Fibroblast of lung (primary cell): ENCODE measurements at regions not wholly inside any gene's neighbourhood (a gene's known extent, or its start where the extent isn't known, plus 50 kb on each side); places are given as distances from the start of the nearest gene placed in this dataset.

Experiments used
- DNase-seq, 2 donors: peaks; one replicate each; pipeline versions ENCODE4 v3.0.0 to v3.0.0-alpha.2; 2010; ENCODE audit warnings: low read depth in 2 of 2
- H2AFZ ChIP-seq: 2 replicates; pipeline ENCODE4 v1.5.1; 2012; ENCODE audit warnings: low read length, control low read depth, inconsistent platforms
- H3K27ac ChIP-seq: 2 replicates; pipeline ENCODE4 v1.5.1; 2011; ENCODE audit warnings: low read length, control low read depth; ENCODE audit not compliant: insufficient read depth
- H3K27me3 ChIP-seq: 2 replicates; pipeline ENCODE4 v1.5.1; 2011; ENCODE audit warnings: mild to moderate bottlenecking, low read length; ENCODE audit not compliant: control insufficient read depth, insufficient read depth
- H3K36me3 ChIP-seq: 2 replicates; pipeline ENCODE4 v1.5.1; 2011; ENCODE audit warnings: low read length; ENCODE audit not compliant: control insufficient read depth, insufficient read depth
- H3K4me1 ChIP-seq: 2 replicates; pipeline ENCODE4 v1.5.1; 2011; ENCODE audit warnings: low read length; ENCODE audit not compliant: control insufficient read depth, insufficient read depth; ENCODE audit errors: extremely low read depth
- H3K4me2 ChIP-seq: 2 replicates; pipeline ENCODE4 v1.5.1; 2011; ENCODE audit warnings: low read length, control low read depth; ENCODE audit not compliant: insufficient read depth; ENCODE audit errors: extremely low read depth
- H3K4me3 ChIP-seq, 4 experiments: fragments of 200-600 bp in 1 of 4; sonication (generic) in 1 of 4; replicated peaks in 1 of 4; 2 replicates each; pipeline ENCODE4 v1.5.1; 2011 to 2016; ENCODE audit warnings: low read length in 4 of 4, low read depth in 3 of 4, mild to moderate bottlenecking in 3 of 4, control low read depth in 2 of 4, inconsistent platforms in 1 of 4, mixed read lengths in 1 of 4; ENCODE audit not compliant: insufficient read depth in 1 of 4; ENCODE audit errors: control extremely low read depth in 1 of 4
- H3K79me2 ChIP-seq: 2 replicates; pipeline ENCODE4 v1.5.1; 2012; ENCODE audit warnings: mild to moderate bottlenecking, low read length, inconsistent platforms; ENCODE audit not compliant: control insufficient read depth, insufficient read depth
- H3K9ac ChIP-seq: 2 replicates; pipeline ENCODE4 v1.5.1; 2011; ENCODE audit warnings: mild to moderate bottlenecking, low read length, control low read depth; ENCODE audit not compliant: insufficient read depth
- H3K9me3 ChIP-seq: 2 replicates; pipeline ENCODE4 v1.5.1; 2012; ENCODE audit warnings: low read depth, low read length; ENCODE audit not compliant: control insufficient read depth, insufficient read depth
- H4K20me1 ChIP-seq: 2 replicates; pipeline ENCODE4 v1.5.1; 2011; ENCODE audit warnings: low read length; ENCODE audit not compliant: control insufficient read depth, insufficient read depth; ENCODE audit errors: extremely low read depth
- CTCF ChIP-seq, 2 donors: IDR thresholded peaks in 1 of 2; conservative IDR thresholded peaks in 1 of 2; 1 replicate in 1 of 2; 2 replicates in 1 of 2; pipeline ENCODE4 v1.5.1; 2011 to 2012; ENCODE audit warnings: low read length in 2 of 2, control low read depth in 1 of 2, inconsistent platforms in 1 of 2, low read depth in 1 of 2, mild to moderate bottlenecking in 1 of 2
- EZH2 ChIP-seq: IDR thresholded peaks from 2 replicates; pipeline ENCODE4 v1.5.1; 2012; ENCODE audit warnings: low read length, control low read depth, mild to moderate bottlenecking; ENCODE audit errors: missing control alignments

- Histone ChIP-seq H3K4me2 (no peak overlapping the region), H3K4me3 (no peak overlapping the region), H3K27ac (no peak overlapping the region), H3K27me3 (no peaks in the 10 kb centered on the region), H4K20me1 (no peaks in the 10 kb centered on the region), H3K4me1 (no peaks in the 10 kb centered on the region), H3K36me3 (no peaks in the 10 kb centered on the region), H2AFZ (no peak overlapping the region), H3K9me3 (peaks cover 2% of the 10 kb centered on the region), H3K79me2 (no peaks in the 10 kb centered on the region), H3K9ac (no peak overlapping the region)
- DNase-seq, result no peak
- TF ChIP-seq EZH2 (no peak), CTCF (conservative IDR thresholded peaks at IDR 0.05 in 1 of 2, IDR thresholded peaks at IDR 0.05 in 1 of 2; ENCODE audit: low read depth in 1 of 2, low read length in 2 of 2) (no peak)
Measured at GRCh38 chr10:131729361-131729760, 171.4 kb upstream of the PPP2R2D start.

- no peaks in the 10 kb centered on the region for H3K79me2 ChIP-seq
- DNase-seq, result no peak
- TF ChIP-seq EZH2 (no peak), CTCF (conservative IDR thresholded peaks at IDR 0.05 in 1 of 2, IDR thresholded peaks at IDR 0.05 in 1 of 2; ENCODE audit: low read depth in 1 of 2, low read length in 2 of 2) (no peak)
- H3K9ac ChIP-seq, result no peak overlapping the region
- H3K27me3 ChIP-seq, result no peaks in the 10 kb centered on the region
- H3K4me1 ChIP-seq, result no peaks in the 10 kb centered on the region
- H2AFZ ChIP-seq, result no peak overlapping the region
- H3K9me3 ChIP-seq, result peaks cover 2% of the 10 kb centered on the region
- no peak overlapping the region for H3K4me3 ChIP-seq
- H3K27ac ChIP-seq, result no peak overlapping the region
- H4K20me1 ChIP-seq, result no peaks in the 10 kb centered on the region
- no peak overlapping the region for H3K4me2 ChIP-seq
- no peaks in the 10 kb centered on the region for H3K36me3 ChIP-seq
Measured at GRCh38 chr10:131729938-131730660, 170.7 kb upstream of the PPP2R2D start.

- H3K4me1 ChIP-seq, result no peaks in the 10 kb centered on the region
- H3K9me3 ChIP-seq, result peaks cover 2% of the 10 kb centered on the region
- H3K27me3 ChIP-seq, result no peaks in the 10 kb centered on the region
- H3K4me2 ChIP-seq, result no peak overlapping the region
- H4K20me1 ChIP-seq, result no peaks in the 10 kb centered on the region
- TF ChIP-seq CTCF (conservative IDR thresholded peaks at IDR 0.05 in 1 of 2, IDR thresholded peaks at IDR 0.05 in 1 of 2; ENCODE audit: low read depth in 1 of 2, low read length in 2 of 2) (no peak), EZH2 (no peak)
- H3K4me3 ChIP-seq, result no peak overlapping the region
- no peaks in the 10 kb centered on the region for H3K79me2 ChIP-seq
- no peak overlapping the region for H3K9ac ChIP-seq
- H3K36me3 ChIP-seq, result no peaks in the 10 kb centered on the region
- H2AFZ ChIP-seq, result no peak overlapping the region
- no peak overlapping the region for H3K27ac ChIP-seq
- DNase-seq, result no peak
Measured at GRCh38 chr10:131730771-131731497, 169.9 kb upstream of the PPP2R2D start.
